Type B pancreatic cell (in vitro differentiated cells): ENCODE measurements at regions not wholly inside any gene's neighbourhood (a gene's known extent, or its start where the extent isn't known, plus 50 kb on each side); places are given as distances from the start of the nearest gene placed in this dataset.

Experiments
- DNase-seq: peaks from one replicate; pipeline ENCODE4 v3.0.0; 2021; ENCODE audit warnings: mixed read lengths; ENCODE audit not compliant: unreplicated experiment; ENCODE audit errors: extremely low spot score
- H3K27ac Mint-ChIP-seq: 2 replicates; pipeline ENCODE4 v1.8.0; 2021; ENCODE audit warnings: mild to moderate bottlenecking, mixed read lengths
- H3K27me3 Mint-ChIP-seq: 2 replicates; pipeline ENCODE4 v1.8.0; 2021; ENCODE audit warnings: mixed read lengths
- H3K36me3 Mint-ChIP-seq: 2 replicates; pipeline ENCODE4 v1.8.0; 2021; ENCODE audit warnings: mixed read lengths
- H3K4me1 Mint-ChIP-seq: one replicate; pipeline ENCODE4 v1.8.0; 2021; ENCODE audit warnings: mixed read lengths; ENCODE audit not compliant: unreplicated experiment
- H3K4me3 Mint-ChIP-seq: 2 replicates; pipeline ENCODE4 v1.8.0; 2021; ENCODE audit warnings: mild to moderate bottlenecking, mixed read lengths
- H3K9me3 Mint-ChIP-seq: 2 replicates; pipeline ENCODE4 v1.8.0; 2021; ENCODE audit warnings: mixed read lengths
- TF ChIP-seq, protein P1 (sequence below): fragments of 200-600 bp; sonication (generic); conservative IDR thresholded peaks from 2 replicates; pipeline ENCODE4 v1.5.0; 2021; ENCODE audit warnings: antibody characterized with exemption, mild to moderate bottlenecking

DNA sequence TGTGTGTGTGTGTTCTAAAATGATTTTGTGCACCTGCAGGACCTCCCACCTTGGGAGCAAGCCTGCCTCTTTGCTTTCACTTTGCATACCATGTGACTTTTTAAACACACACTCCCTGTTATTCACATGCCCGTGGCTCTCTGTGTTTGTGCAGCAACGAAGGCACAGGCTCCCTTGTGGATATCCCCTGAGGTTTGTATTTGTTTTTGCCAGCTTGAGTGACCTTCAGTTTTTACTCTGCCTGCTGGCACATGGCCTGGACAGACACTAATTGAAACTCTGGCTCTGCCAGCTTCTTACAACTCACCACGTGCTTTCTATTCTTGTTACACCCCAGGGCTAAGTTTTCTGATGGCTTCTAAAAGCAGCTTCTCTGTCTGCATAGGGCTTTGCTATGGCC lies 885.8 kb downstream of the SH3BGRL start:
- no peak for DNase-seq
- peaks cover 4% of the 10 kb centered on the region for H3K9me3 Mint-ChIP-seq
- no peak overlapping the region for H3K4me3 Mint-ChIP-seq
- H3K27me3 Mint-ChIP-seq, result no peaks in the 10 kb centered on the region
- H3K4me1 Mint-ChIP-seq, result no peaks in the 10 kb centered on the region
- no peaks in the 10 kb centered on the region for H3K36me3 Mint-ChIP-seq
- H3K27ac Mint-ChIP-seq, result no peak overlapping the region
- TF ChIP-seq, protein P1, sequence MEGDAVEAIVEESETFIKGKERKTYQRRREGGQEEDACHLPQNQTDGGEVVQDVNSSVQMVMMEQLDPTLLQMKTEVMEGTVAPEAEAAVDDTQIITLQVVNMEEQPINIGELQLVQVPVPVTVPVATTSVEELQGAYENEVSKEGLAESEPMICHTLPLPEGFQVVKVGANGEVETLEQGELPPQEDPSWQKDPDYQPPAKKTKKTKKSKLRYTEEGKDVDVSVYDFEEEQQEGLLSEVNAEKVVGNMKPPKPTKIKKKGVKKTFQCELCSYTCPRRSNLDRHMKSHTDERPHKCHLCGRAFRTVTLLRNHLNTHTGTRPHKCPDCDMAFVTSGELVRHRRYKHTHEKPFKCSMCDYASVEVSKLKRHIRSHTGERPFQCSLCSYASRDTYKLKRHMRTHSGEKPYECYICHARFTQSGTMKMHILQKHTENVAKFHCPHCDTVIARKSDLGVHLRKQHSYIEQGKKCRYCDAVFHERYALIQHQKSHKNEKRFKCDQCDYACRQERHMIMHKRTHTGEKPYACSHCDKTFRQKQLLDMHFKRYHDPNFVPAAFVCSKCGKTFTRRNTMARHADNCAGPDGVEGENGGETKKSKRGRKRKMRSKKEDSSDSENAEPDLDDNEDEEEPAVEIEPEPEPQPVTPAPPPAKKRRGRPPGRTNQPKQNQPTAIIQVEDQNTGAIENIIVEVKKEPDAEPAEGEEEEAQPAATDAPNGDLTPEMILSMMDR, result no peak

DNA sequence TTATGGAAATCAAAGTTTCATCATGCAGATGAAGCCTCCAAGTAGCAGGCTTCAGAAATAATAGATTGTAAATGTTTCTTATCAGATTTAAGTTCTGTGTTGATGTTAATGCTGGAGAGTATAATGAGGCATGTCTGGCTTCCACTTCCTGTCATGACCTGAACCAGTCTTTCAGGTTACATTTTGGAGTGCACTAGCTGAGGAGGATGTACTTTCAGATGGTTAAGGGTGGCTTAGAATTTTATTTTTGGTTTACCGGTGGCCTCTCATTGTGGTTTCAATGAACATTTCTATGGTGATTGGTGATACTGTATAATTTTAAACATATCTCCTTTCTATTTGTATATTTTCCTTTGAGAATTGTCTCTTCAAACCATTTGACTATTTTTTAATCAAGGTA lies 890.4 kb downstream of the SH3BGRL start:
- no peaks in the 10 kb centered on the region for H3K4me1 Mint-ChIP-seq
- no peaks in the 10 kb centered on the region for H3K36me3 Mint-ChIP-seq
- DNase-seq, result no peak
- H3K27ac Mint-ChIP-seq, result no peak overlapping the region
- no peaks in the 10 kb centered on the region for H3K27me3 Mint-ChIP-seq
- TF ChIP-seq, protein P1, result no peak
- H3K9me3 Mint-ChIP-seq, result no peaks in the 10 kb centered on the region
- H3K4me3 Mint-ChIP-seq, result no peak overlapping the region

DNA sequence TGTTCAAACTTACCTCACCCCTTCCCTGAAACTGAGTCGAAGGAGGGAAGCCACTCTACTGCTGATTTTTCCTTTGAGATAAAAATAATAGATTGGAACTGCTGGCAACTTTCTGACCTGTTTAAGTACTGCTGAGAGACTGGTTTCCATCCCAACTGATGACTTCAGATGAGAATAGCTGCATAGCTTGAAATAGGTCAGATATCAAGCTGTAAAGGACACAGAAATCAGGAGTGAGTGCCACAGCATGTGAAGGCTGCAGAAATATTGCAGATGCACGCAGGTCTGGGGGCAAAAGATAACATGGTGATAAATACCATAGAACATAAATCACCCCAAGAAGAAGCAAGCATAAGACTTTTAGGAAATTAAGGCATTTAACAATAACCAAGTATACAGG lies 923.2 kb downstream of the SH3BGRL start:
- Mint-ChIP-seq H3K9me3 (no peaks in the 10 kb centered on the region), H3K4me3 (no peak overlapping the region), H3K36me3 (no peaks in the 10 kb centered on the region), H3K27ac (no peak overlapping the region), H3K27me3 (no peaks in the 10 kb centered on the region), H3K4me1 (no peaks in the 10 kb centered on the region)
- DNase-seq, result no peak
- TF ChIP-seq, protein P1, result no peak

DNA sequence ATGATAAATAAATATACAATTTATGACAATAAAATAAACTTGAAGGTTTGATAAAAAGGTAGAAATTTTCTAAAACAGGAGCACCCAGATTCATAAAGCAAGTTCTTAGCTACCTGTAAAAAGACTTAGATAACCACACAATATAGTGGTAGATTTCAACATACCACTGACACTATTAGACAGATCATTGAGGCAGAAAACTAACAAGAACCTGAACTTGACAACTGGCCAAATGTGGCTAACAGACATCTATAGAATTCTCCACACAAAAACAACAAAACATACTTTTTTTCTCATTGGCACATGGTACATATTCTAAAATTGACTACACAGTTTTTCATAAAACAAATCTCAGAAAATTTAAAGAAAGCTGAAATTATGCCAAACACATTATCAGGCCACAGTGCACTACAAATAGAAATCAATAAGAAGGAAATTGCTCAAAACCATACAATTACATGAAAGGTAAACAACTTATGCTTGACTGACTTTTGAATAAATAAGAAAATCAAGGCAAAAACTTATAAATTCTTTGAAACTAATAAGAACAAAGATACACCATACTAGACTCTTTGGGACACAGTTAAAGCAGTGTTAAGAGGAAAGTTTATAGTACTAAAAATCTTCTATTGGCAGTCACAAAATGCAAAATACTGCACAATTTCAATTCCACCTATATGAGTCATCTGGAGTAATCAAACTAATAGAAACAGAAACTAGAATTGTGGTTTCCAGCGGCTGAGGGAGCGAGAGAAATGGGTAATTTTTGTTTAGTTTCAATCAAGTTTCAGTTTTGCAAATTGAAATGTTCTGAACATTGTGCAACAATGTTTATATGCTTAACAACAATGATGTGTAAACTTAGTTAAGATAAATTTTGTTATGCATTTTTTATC lies 925.6 kb downstream of the SH3BGRL start:
- Mint-ChIP-seq H3K4me1 (no peaks in the 10 kb centered on the region), H3K27me3 (no peaks in the 10 kb centered on the region), H3K9me3 (no peaks in the 10 kb centered on the region), H3K27ac (no peak overlapping the region), H3K36me3 (no peaks in the 10 kb centered on the region), H3K4me3 (no peak overlapping the region)
- TF ChIP-seq, protein P1, result no peak
- DNase-seq, result no peak

DNA sequence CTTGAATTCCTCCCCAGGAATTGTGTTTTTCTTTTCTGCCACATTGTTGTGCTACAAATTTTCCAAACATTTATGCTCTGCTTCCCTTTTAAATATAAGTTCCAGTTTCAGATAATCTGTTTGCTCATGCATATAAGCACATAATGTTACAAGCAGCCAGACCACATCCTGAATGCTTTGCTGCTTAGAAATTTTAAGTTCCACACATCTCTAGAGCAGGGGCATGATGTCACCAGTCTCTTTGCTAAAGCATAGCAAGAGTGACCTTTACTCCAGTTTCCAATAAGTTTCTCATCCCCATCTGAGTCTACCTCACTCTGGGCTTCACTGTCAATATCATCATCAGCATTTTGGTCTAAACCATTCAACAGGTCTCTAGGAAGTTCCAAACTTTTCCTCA lies 932.5 kb downstream of the SH3BGRL start:
- Mint-ChIP-seq H3K27ac (no peak overlapping the region), H3K27me3 (no peaks in the 10 kb centered on the region), H3K9me3 (peaks cover 5% of the 10 kb centered on the region), H3K4me3 (no peak overlapping the region), H3K36me3 (no peaks in the 10 kb centered on the region), H3K4me1 (no peaks in the 10 kb centered on the region)
- DNase-seq, result no peak
- TF ChIP-seq, protein P1, result no peak
